H9 (cell line): ENCODE measurements at regions not wholly inside any gene's neighbourhood (a gene's known extent, or its start where the extent isn't known, plus 50 kb on each side); places are given as distances from the start of the nearest gene placed in this dataset.

Source experiments
- DNase-seq: peaks from one replicate; pipeline ENCODE4 v3.0.0-alpha.2; 2017
- H2AFZ ChIP-seq: one replicate; pipeline ENCODE4 v1.6.1; 2013; ENCODE audit warnings: mild to moderate bottlenecking, low read length, control low read depth, moderate library complexity
- H2AK5ac ChIP-seq: 2 replicates; pipeline ENCODE4 v1.6.1; 2013; ENCODE audit warnings: low read length, control low read depth, mixed read lengths; ENCODE audit not compliant: insufficient read length
- H2BK120ac ChIP-seq: one replicate; pipeline ENCODE4 v1.6.1; 2013; ENCODE audit warnings: low read depth, mild to moderate bottlenecking, low read length, control low read depth, inconsistent platforms; ENCODE audit not compliant: poor library complexity, severe bottlenecking
- H2BK12ac ChIP-seq: 2 replicates; pipeline ENCODE4 v1.6.1; 2013; ENCODE audit warnings: low read length, control low read depth, mixed read lengths, low read depth; ENCODE audit not compliant: insufficient read length
- H2BK15ac ChIP-seq: 2 replicates; pipeline ENCODE4 v1.6.1; 2013; ENCODE audit warnings: low read depth, low read length, control low read depth
- H2BK20ac ChIP-seq: one replicate; pipeline ENCODE4 v1.6.1; 2013; ENCODE audit warnings: low read depth, mild to moderate bottlenecking, low read length, control low read depth, inconsistent platforms; ENCODE audit not compliant: poor library complexity, severe bottlenecking
- H2BK5ac ChIP-seq: 2 replicates; pipeline ENCODE4 v1.6.1; 2013; ENCODE audit warnings: low read length, control low read depth, mixed read lengths; ENCODE audit not compliant: insufficient read length
- H3K14ac ChIP-seq: 2 replicates; pipeline ENCODE4 v1.6.1; 2013; ENCODE audit warnings: low read length, control low read depth; ENCODE audit not compliant: insufficient read depth
- H3K18ac ChIP-seq: 2 replicates; pipeline ENCODE4 v1.6.1; 2013; ENCODE audit warnings: low read depth, mild to moderate bottlenecking, mixed read lengths, low read length, control low read depth; ENCODE audit not compliant: insufficient read length
- H3K23ac ChIP-seq: 2 replicates; pipeline ENCODE4 v1.6.1; 2013; ENCODE audit warnings: low read length, control low read depth, mixed read lengths, low read depth; ENCODE audit not compliant: insufficient read length
- H3K23me2 ChIP-seq: 2 replicates; pipeline ENCODE4 v1.6.1; 2013; ENCODE audit warnings: low read depth, mild to moderate bottlenecking, mixed read lengths, low read length, control low read depth; ENCODE audit not compliant: insufficient read length, poor library complexity, severe bottlenecking
- H3K27ac ChIP-seq: 2 replicates; pipeline ENCODE4 v1.5.1; 2013; ENCODE audit warnings: low read length, control low read depth, mixed read lengths, low read depth; ENCODE audit not compliant: insufficient read length
- H3K27me3 ChIP-seq: 2 replicates; pipeline ENCODE4 v1.6.1; 2013; ENCODE audit warnings: low read length, control low read depth, inconsistent platforms; ENCODE audit not compliant: insufficient read depth
- H3K4ac ChIP-seq: 2 replicates; pipeline ENCODE4 v1.6.1; 2013; ENCODE audit warnings: low read depth, mild to moderate bottlenecking, control low read depth, inconsistent platforms, low read length, moderate library complexity
- H3K4me1 ChIP-seq: 2 replicates; pipeline ENCODE4 v1.6.1; 2013; ENCODE audit warnings: low read length, control low read depth, inconsistent platforms; ENCODE audit not compliant: insufficient read depth
- H3K4me2 ChIP-seq: 2 replicates; pipeline ENCODE4 v1.6.1; 2013; ENCODE audit warnings: low read length, control low read depth, mixed read lengths; ENCODE audit not compliant: insufficient read length, insufficient read depth
- H3K56ac ChIP-seq: 2 replicates; pipeline ENCODE4 v1.6.1; 2013; ENCODE audit warnings: low read depth, mild to moderate bottlenecking, mixed read lengths, low read length, control low read depth; ENCODE audit not compliant: insufficient read length
- H3K79me1 ChIP-seq: 2 replicates; pipeline ENCODE4 v1.6.1; 2013; ENCODE audit warnings: low read depth, mild to moderate bottlenecking, moderate library complexity, low read length, control low read depth, inconsistent platforms; ENCODE audit not compliant: insufficient read depth, poor library complexity, severe bottlenecking
- H3K79me2 ChIP-seq: 2 replicates; pipeline ENCODE4 v1.6.1; 2013; ENCODE audit warnings: low read length, control low read depth, inconsistent platforms; ENCODE audit not compliant: insufficient read depth
- H3K9ac ChIP-seq: 2 replicates; pipeline ENCODE4 v1.6.1; 2013; ENCODE audit warnings: low read length, control low read depth, mixed read lengths; ENCODE audit not compliant: insufficient read length; ENCODE audit errors: extremely low read depth
- H3K9me3 ChIP-seq: one replicate; pipeline ENCODE4 v1.6.1; 2013; ENCODE audit warnings: low read depth, low read length, inconsistent platforms; ENCODE audit not compliant: control insufficient read depth
- H3T11ph ChIP-seq: one replicate; pipeline ENCODE4 v1.6.1; 2013; ENCODE audit warnings: mild to moderate bottlenecking, low read length, control low read depth, inconsistent platforms
- H4K20me1 ChIP-seq: one replicate; pipeline ENCODE4 v1.6.1; 2013; ENCODE audit not compliant: control insufficient read depth, insufficient read length, insufficient read depth
- H4K5ac ChIP-seq: 2 replicates; pipeline ENCODE4 v1.6.1; 2013; ENCODE audit warnings: low read depth, mild to moderate bottlenecking, mixed read lengths, low read length, control low read depth; ENCODE audit not compliant: insufficient read length
- H4K8ac ChIP-seq: replicated peaks from 2 replicates; pipeline ENCODE4 v1.6.1; 2013; ENCODE audit warnings: low read length, control low read depth, mixed read lengths, low read depth; ENCODE audit not compliant: insufficient read length
- H4K91ac ChIP-seq: 2 replicates; pipeline ENCODE4 v1.6.1; 2013; ENCODE audit warnings: low read depth, mild to moderate bottlenecking, moderate library complexity, mixed read lengths, low read length, control low read depth; ENCODE audit not compliant: insufficient read length
- H3K27ac Mint-ChIP-seq, 3 experiments: 2 replicates in 2 of 3; 3 replicates in 1 of 3; pipeline ENCODE4 v1.8.0; 2020 to 2021; ENCODE audit warnings: mixed read lengths in 3 of 3, mild to moderate bottlenecking in 1 of 3, moderate library complexity in 1 of 3
- H3K27me3 Mint-ChIP-seq: 2 replicates; pipeline ENCODE4 v1.8.0; 2021; ENCODE audit warnings: low read depth, mild to moderate bottlenecking, moderate library complexity, mixed read lengths
- H3K36me3 Mint-ChIP-seq, 3 experiments: 2 replicates in 2 of 3; 3 replicates in 1 of 3; pipeline ENCODE4 v1.8.0; 2020 to 2021; ENCODE audit warnings: low read depth in 3 of 3, mixed read lengths in 3 of 3; ENCODE audit not compliant: insufficient read depth in 1 of 3
- H3K4me1 Mint-ChIP-seq, 2 experiments: 2 replicates each; pipeline ENCODE4 v1.8.0; 2020; ENCODE audit warnings: mixed read lengths in 2 of 2
- H3K4me3 Mint-ChIP-seq, 2 experiments: 2 replicates in 1 of 2; 3 replicates in 1 of 2; pipeline ENCODE4 v1.8.0; 2020 to 2021; ENCODE audit warnings: mild to moderate bottlenecking in 2 of 2, mixed read lengths in 2 of 2, moderate library complexity in 1 of 2
- H3K9me3 Mint-ChIP-seq, 2 experiments: 2 replicates in 1 of 2; 3 replicates in 1 of 2; pipeline ENCODE4 v1.8.0; 2020; ENCODE audit warnings: mild to moderate bottlenecking in 2 of 2, mixed read lengths in 2 of 2, moderate library complexity in 1 of 2
- WGBS: extraction: QIAGEN DNeasy Blood & Tissue Kit; methylation state at CpG from one replicate; pipeline ENCODE4 v1.1.7; 2013; ENCODE audit warnings: missing lambda C conversion rate, low lambda C conversion rate, mixed read lengths; ENCODE audit not compliant: insufficient read length; ENCODE audit errors: extremely low coverage; 5-methylcytosine and 5-hydroxymethylcytosine counted together
- TF ChIP-seq, protein P1 (sequence below): fragments of 200-600 bp; sonication (generic); conservative IDR thresholded peaks from 3 replicates; pipeline ENCODE4 v1.8.0; 2021; ENCODE audit warnings: antibody characterized with exemption, mild to moderate bottlenecking

DNA sequence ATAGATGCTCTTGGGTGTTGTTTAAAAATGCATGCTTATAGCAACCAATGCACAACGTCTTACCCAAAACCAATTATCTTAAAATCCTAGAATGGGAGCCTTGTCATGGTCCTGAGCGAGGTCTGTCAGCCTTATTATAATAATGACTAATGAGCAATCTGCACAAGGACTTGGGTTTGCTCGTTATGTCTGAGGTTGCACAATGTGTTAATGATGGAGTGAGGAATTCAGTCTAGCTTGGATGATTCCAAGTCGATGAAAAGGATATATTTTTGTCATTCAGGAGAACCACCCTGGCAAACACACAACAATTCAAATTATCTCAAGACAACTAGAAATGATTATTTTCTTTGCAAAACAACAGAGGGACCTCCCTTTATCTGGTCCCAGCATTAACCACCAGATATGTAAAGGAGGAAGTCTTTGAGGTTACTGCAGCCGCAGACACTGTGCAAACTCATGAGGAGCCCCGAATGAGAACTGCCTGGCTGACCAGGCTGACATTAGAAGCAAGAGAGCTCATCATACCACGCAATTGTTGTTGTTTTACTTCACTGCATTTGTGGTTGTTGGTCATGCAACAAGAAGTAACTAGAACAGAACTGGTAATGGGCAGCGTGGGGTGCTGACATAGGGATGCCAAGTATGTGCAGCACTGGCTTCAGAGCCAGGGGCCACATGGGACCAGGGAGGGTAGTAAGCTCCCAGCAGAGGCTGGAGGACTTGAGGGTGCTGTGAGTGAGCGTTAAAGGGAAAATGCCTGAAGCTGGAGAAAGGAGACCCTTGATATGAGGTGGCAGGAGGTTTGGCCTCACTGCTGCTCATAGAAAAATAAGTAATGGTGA, 488.3 kb downstream of the CDH26 start:
- Histone ChIP-seq H3K4me1 (no peaks in the 10 kb centered on the region), H3K27ac (no peak overlapping the region), H4K8ac (no peak overlapping the region), H2BK12ac (no peak overlapping the region), H2AFZ (no peak overlapping the region), H3T11ph (no peak overlapping the region), H3K4ac (no peak overlapping the region), H3K18ac (no peak overlapping the region), H2AK5ac (no peak overlapping the region), H4K20me1 (no peaks in the 10 kb centered on the region), H3K79me2 (no peaks in the 10 kb centered on the region; the same call in 1 of the 2 replicates), H3K9ac (no peak overlapping the region), H3K79me1 (no peaks in the 10 kb centered on the region), H2BK20ac (no peak overlapping the region), H3K23ac (no peak overlapping the region), H3K23me2 (no peaks in the 10 kb centered on the region), H2BK120ac (no peak overlapping the region), H2BK5ac (no peak overlapping the region), H4K91ac (no peak overlapping the region), H3K27me3 (no peaks in the 10 kb centered on the region), H2BK15ac (no peak overlapping the region), H3K14ac (no peak overlapping the region), H4K5ac (no peak overlapping the region), H3K9me3 (no peaks in the 10 kb centered on the region), H3K4me2 (no peak overlapping the region), H3K56ac (no peak overlapping the region)
- no peaks in the 10 kb centered on the region for H3K36me3 Mint-ChIP-seq
- no peak for DNase-seq
- H3K4me1 Mint-ChIP-seq: peaks cover 2 to 7% of the 10 kb centered on the region in 2 experiments; a peak in 2 of 4 replicates
- peaks cover 0 to 2% of the 10 kb centered on the region in 2 experiments; a peak in 2 of 5 replicates for H3K9me3 Mint-ChIP-seq
- H3K27ac Mint-ChIP-seq: no peak overlapping the region
- no peak overlapping the region for H3K4me3 Mint-ChIP-seq
- peaks cover 11% of the 10 kb centered on the region for H3K27me3 Mint-ChIP-seq
- WGBS: no CpG with 5 or more reads among the region's 9 CpGs
- TF ChIP-seq, protein P1, sequence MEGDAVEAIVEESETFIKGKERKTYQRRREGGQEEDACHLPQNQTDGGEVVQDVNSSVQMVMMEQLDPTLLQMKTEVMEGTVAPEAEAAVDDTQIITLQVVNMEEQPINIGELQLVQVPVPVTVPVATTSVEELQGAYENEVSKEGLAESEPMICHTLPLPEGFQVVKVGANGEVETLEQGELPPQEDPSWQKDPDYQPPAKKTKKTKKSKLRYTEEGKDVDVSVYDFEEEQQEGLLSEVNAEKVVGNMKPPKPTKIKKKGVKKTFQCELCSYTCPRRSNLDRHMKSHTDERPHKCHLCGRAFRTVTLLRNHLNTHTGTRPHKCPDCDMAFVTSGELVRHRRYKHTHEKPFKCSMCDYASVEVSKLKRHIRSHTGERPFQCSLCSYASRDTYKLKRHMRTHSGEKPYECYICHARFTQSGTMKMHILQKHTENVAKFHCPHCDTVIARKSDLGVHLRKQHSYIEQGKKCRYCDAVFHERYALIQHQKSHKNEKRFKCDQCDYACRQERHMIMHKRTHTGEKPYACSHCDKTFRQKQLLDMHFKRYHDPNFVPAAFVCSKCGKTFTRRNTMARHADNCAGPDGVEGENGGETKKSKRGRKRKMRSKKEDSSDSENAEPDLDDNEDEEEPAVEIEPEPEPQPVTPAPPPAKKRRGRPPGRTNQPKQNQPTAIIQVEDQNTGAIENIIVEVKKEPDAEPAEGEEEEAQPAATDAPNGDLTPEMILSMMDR: no peak
